HEK293 (cell line): ENCODE measurements at regions not wholly inside any gene's neighbourhood (a gene's known extent, or its start where the extent isn't known, plus 50 kb on each side); places are given as distances from the start of the nearest gene placed in this dataset.

Experiments
- CTCF ChIA-PET: fragments of 350-600 bp; formaldehyde crosslinking; extraction: SDS; loops from one replicate; lab custom pipeline; 2021; ENCODE audit warnings: antibody characterized with exemption; lab: Yijun Ruan, JAX
- POLR2A ChIA-PET: fragments of 300-600 bp; formaldehyde crosslinking; extraction: SDS; loops from one replicate; lab custom pipeline; 2020; ENCODE audit warnings: antibody characterized with exemption, inconsistent platforms; lab: Yijun Ruan, JAX
- H3K27ac ChIP-seq: fragments of 200-500 bp; sonication (Bioruptor generic); 2 replicates; pipeline ENCODE4 v1.5.1; 2014; ENCODE audit warnings: low read depth, low read length, control low read depth, inconsistent platforms; ENCODE audit errors: extremely low read depth
- H3K36me3 ChIP-seq, 2 experiments: fragments of 200-500 bp in 1 of 2; sonication (Bioruptor generic) in 1 of 2; 1 replicate in 1 of 2; 2 replicates in 1 of 2; pipeline ENCODE4 v1.5.1; 2014 to 2017; ENCODE audit warnings: inconsistent platforms in 2 of 2, low read length in 2 of 2; ENCODE audit not compliant: control insufficient read depth in 2 of 2, insufficient read depth in 1 of 2
- H3K4me1 ChIP-seq: fragments of 200-500 bp; sonication (Bioruptor generic); 2 replicates; pipeline ENCODE4 v1.5.1; 2014; ENCODE audit warnings: mild to moderate bottlenecking, low read length, inconsistent platforms; ENCODE audit not compliant: control insufficient read depth, insufficient read depth
- H3K4me3 ChIP-seq: 2 replicates; pipeline ENCODE4 v1.5.1; 2011; ENCODE audit warnings: low read depth, mild to moderate bottlenecking, control low read depth, low read length, moderate library complexity
- H3K9me3 ChIP-seq: fragments of 200-500 bp; sonication (Bioruptor generic); 2 replicates; pipeline ENCODE4 v1.5.1; 2014; ENCODE audit warnings: low read depth, low read length, inconsistent platforms; ENCODE audit not compliant: control insufficient read depth, insufficient read depth
- GLI2 ChIP-seq: fragments of 450-650 bp; formaldehyde crosslinking; IDR thresholded peaks from 2 replicates; pipeline ENCODE4; 2017; ENCODE audit warnings: missing biosample characterization, missing genetic modification characterization, low read depth, borderline replicate concordance
- GLIS2 ChIP-seq: fragments of 450-650 bp; formaldehyde crosslinking; IDR thresholded peaks from 2 replicates; pipeline ENCODE4 v1.5.1; 2016; ENCODE audit warnings: missing biosample characterization, missing genetic modification characterization
- HOXA7 ChIP-seq: sonication (generic); formaldehyde crosslinking; IDR thresholded peaks from 2 replicates; pipeline ENCODE4 v1.8.1; 2022; ENCODE audit warnings: missing genetic modification reagents, borderline replicate concordance
- KLF16 ChIP-seq: fragments of 450-650 bp; formaldehyde crosslinking; IDR thresholded peaks from 2 replicates; pipeline ENCODE4 v1.5.1; 2017; ENCODE audit warnings: missing biosample characterization, missing genetic modification characterization
- SALL2 ChIP-seq: fragments of 450-650 bp; formaldehyde crosslinking; IDR thresholded peaks from 2 replicates; pipeline ENCODE4 v1.5.0; 2017; ENCODE audit warnings: missing biosample characterization, mild to moderate bottlenecking, missing genetic modification characterization, borderline replicate concordance
- SCRT1 ChIP-seq: fragments of 450-650 bp; formaldehyde crosslinking; IDR thresholded peaks from 2 replicates; pipeline ENCODE4 v1.5.1; 2016; ENCODE audit warnings: missing biosample characterization, missing genetic modification characterization, borderline replicate concordance
- SCRT2 ChIP-seq: fragments of 450-650 bp; formaldehyde crosslinking; IDR thresholded peaks from 2 replicates; pipeline ENCODE4 v1.5.1; 2016; ENCODE audit warnings: missing biosample characterization, missing genetic modification characterization
- ZBTB20 ChIP-seq: fragments of 450-650 bp; formaldehyde crosslinking; IDR thresholded peaks from 2 replicates; pipeline ENCODE4 v1.5.1; 2016; ENCODE audit warnings: missing biosample characterization, missing genetic modification characterization
- ZBTB8A ChIP-seq: fragments of 450-650 bp; formaldehyde crosslinking; IDR thresholded peaks from 2 replicates; pipeline ENCODE4 v1.5.1; 2016; ENCODE audit warnings: missing biosample characterization, missing genetic modification characterization
- ZEB2 ChIP-seq: fragments of 450-650 bp; formaldehyde crosslinking; IDR thresholded peaks from 2 replicates; pipeline ENCODE4 v1.5.1; 2016; ENCODE audit warnings: missing biosample characterization, missing genetic modification characterization
- ZFP41 ChIP-seq: fragments of 450-650 bp; formaldehyde crosslinking; IDR thresholded peaks from 2 replicates; pipeline ENCODE4 v1.5.1; 2016; ENCODE audit warnings: missing biosample characterization, missing genetic modification characterization, borderline replicate concordance
- ZNF266 ChIP-seq: fragments of 450-650 bp; formaldehyde crosslinking; IDR thresholded peaks from 2 replicates; pipeline ENCODE4 v1.5.1; 2016; ENCODE audit warnings: missing biosample characterization, missing genetic modification characterization, low read depth
- ZNF274 ChIP-seq, 2 experiments: fragments of 200-500 bp in 1 of 2; fragments of 450-650 bp in 1 of 2; sonication (Bioruptor generic) in 1 of 2; formaldehyde crosslinking in 1 of 2; IDR thresholded peaks; 2 replicates each; pipeline versions ENCODE4 v1.5.1 to v1.6.1; 2014 to 2016; ENCODE audit warnings: borderline replicate concordance in 1 of 2, inconsistent platforms in 1 of 2, low read length in 1 of 2, missing biosample characterization in 1 of 2, missing genetic modification characterization in 1 of 2
- ZNF280C ChIP-seq: fragments of 450-650 bp; formaldehyde crosslinking; IDR thresholded peaks from 2 replicates; pipeline ENCODE4 v1.5.1; 2016; ENCODE audit warnings: missing biosample characterization, missing genetic modification characterization
- ZNF302 ChIP-seq: fragments of 450-650 bp; formaldehyde crosslinking; IDR thresholded peaks from 2 replicates; pipeline ENCODE4 v1.5.1; 2016; ENCODE audit warnings: missing biosample characterization, missing genetic modification characterization, low read depth
- ZNF350 ChIP-seq: fragments of 450-650 bp; formaldehyde crosslinking; IDR thresholded peaks from 2 replicates; pipeline ENCODE4 v1.5.0; 2017; ENCODE audit warnings: missing biosample characterization, mild to moderate bottlenecking, missing genetic modification characterization
- ZNF433 ChIP-seq: fragments of 450-650 bp; formaldehyde crosslinking; IDR thresholded peaks from 2 replicates; pipeline ENCODE4 v1.5.1; 2016; ENCODE audit warnings: missing biosample characterization, missing genetic modification characterization, low read depth
- ZNF549 ChIP-seq: fragments of 450-650 bp; IDR thresholded peaks from 2 replicates; pipeline ENCODE4 v1.5.1; 2018; ENCODE audit warnings: missing biosample characterization, missing genetic modification characterization, mild to moderate bottlenecking, inconsistent platforms, moderate library complexity
- ZNF558 ChIP-seq: fragments of 450-650 bp; formaldehyde crosslinking; IDR thresholded peaks from 2 replicates; pipeline ENCODE4 v1.5.1; 2016; ENCODE audit warnings: missing biosample characterization, missing genetic modification characterization
- TF ChIP-seq, protein P1 (sequence below): fragments of 450-650 bp; formaldehyde crosslinking; IDR thresholded peaks from 2 replicates; pipeline ENCODE4 v1.5.1; 2017; ENCODE audit warnings: missing biosample characterization, missing genetic modification characterization
- TF ChIP-seq, protein P2 (sequence below): fragments of 450-650 bp; formaldehyde crosslinking; IDR thresholded peaks from 2 replicates; pipeline ENCODE4 v1.5.1; 2017; ENCODE audit warnings: missing biosample characterization, missing genetic modification characterization
- TF ChIP-seq, protein P3 (sequence below): fragments of 450-650 bp; formaldehyde crosslinking; IDR thresholded peaks from 2 replicates; pipeline ENCODE4 v1.5.1; 2017; ENCODE audit warnings: missing biosample characterization, missing genetic modification characterization

DNA sequence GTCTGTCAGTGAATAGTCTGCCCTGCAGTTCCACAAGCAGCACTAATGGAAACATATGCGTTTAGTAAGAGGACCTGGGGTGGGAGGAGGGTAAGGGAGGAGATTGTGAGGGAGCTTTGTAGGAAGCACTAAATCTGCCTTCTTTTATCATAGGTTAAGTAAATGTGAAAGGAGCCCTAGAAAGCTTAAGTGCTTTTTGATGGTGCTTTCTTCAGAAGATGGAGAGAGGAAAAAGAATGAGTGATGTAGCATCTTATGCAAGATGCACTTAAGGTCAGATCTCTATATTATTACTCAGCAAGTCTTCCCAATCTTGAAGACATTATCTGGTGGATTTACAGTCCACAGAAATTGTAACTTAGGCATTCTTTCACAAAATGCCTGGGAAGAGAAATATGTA, 322.7 kb downstream of the PDHA2 start (continued):
- TF ChIP-seq, protein P1, sequence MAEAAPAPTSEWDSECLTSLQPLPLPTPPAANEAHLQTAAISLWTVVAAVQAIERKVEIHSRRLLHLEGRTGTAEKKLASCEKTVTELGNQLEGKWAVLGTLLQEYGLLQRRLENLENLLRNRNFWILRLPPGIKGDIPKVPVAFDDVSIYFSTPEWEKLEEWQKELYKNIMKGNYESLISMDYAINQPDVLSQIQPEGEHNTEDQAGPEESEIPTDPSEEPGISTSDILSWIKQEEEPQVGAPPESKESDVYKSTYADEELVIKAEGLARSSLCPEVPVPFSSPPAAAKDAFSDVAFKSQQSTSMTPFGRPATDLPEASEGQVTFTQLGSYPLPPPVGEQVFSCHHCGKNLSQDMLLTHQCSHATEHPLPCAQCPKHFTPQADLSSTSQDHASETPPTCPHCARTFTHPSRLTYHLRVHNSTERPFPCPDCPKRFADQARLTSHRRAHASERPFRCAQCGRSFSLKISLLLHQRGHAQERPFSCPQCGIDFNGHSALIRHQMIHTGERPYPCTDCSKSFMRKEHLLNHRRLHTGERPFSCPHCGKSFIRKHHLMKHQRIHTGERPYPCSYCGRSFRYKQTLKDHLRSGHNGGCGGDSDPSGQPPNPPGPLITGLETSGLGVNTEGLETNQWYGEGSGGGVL (tag by site-specific recombination) = no peak
- no peak for TF ChIP-seq SCRT2 (tag by site-specific recombination)
- TF ChIP-seq GLI2 (tag by site-specific recombination) = no peak
- TF ChIP-seq, all 188 proteins: peak for 0

DNA sequence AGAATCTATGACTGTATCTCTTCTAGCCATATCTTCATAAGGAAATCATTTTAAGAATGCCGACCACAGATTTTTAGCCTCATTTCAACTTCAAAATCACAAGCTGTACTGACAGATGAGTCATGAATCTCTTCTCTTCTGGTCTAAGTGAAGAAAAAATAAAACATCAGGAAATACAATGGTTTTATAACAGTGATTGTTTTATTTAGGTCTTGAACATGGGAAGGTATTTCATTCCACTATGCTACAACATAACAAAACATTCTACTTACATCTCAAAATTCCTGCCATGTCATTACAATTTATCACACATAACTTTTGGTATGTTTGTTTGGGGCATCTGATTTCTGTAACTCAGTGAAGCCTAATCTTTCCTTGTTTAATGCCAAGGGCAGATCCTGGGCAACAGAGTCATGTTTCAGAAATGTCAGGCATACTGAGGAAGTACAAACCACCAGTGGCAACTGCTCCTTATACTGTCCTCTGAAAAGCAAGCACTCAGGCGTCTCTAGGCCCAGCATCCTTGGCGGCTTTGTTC, 325.0 kb downstream of the PDHA2 start:
- Histone ChIP-seq H3K9me3 (no peaks in the 10 kb centered on the region), H3K4me1 (no peaks in the 10 kb centered on the region), H3K27ac (no peak overlapping the region), H3K4me3 (no peak overlapping the region), H3K36me3 (no peaks in the 10 kb centered on the region)
- TF ChIP-seq ZNF280C (no peak), ZBTB8A (tag by site-specific recombination) (no peak), ZEB2 (no peak)
- ChIA-PET CTCF (no interaction called here), POLR2A (no interaction called here)

DNA sequence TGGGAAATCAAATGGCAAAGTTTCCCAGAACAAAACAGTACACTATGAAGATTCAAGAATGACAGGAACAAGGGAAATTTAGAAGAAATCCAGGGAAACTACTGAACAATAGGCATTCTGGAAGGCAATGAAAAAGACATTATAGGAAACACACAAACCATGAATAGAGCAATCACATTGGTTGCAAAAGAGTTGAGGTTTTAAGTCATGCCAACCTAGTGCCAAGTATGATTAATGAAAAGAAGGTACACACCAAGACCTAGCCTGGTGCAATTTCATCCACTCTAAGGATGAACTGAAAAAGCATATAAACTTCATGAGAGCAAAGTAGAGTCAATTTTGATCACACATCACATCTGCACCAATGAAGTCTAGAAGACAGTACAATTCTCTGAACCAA, 326.9 kb downstream of the PDHA2 start:
- POLR2A ChIA-PET = no interaction called here
- H3K4me1 ChIP-seq = no peaks in the 10 kb centered on the region
- TF ChIP-seq SCRT2 (tag by site-specific recombination) (no peak), HOXA7 (CRISPR knock-in tag) (no peak), KLF16 (tag by site-specific recombination) (no peak), ZNF549 (tag by site-specific recombination) (no peak), ZFP41 (tag by site-specific recombination) (no peak), SALL2 (no peak), ZNF433 (tag by site-specific recombination) (no peak), ZNF558 (tag by site-specific recombination) (no peak), ZNF350 (no peak), ZNF266 (tag by site-specific recombination) (no peak), GLIS2 (tag by site-specific recombination) (no peak), ZBTB20 (tag by site-specific recombination) (no peak), ZNF274 (IDR thresholded peaks at IDR 0.05; ENCODE audit: low read length) (no peak), ZNF274 (tag by site-specific recombination; IDR thresholded peaks at IDR 0.05; ENCODE audit: borderline replicate concordance) (no peak), SCRT1 (tag by site-specific recombination) (no peak), ZNF302 (no peak)
- TF ChIP-seq, protein P2, sequence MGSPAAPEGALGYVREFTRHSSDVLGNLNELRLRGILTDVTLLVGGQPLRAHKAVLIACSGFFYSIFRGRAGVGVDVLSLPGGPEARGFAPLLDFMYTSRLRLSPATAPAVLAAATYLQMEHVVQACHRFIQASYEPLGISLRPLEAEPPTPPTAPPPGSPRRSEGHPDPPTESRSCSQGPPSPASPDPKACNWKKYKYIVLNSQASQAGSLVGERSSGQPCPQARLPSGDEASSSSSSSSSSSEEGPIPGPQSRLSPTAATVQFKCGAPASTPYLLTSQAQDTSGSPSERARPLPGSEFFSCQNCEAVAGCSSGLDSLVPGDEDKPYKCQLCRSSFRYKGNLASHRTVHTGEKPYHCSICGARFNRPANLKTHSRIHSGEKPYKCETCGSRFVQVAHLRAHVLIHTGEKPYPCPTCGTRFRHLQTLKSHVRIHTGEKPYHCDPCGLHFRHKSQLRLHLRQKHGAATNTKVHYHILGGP (tag by site-specific recombination) = no peak
- TF ChIP-seq, protein P3, sequence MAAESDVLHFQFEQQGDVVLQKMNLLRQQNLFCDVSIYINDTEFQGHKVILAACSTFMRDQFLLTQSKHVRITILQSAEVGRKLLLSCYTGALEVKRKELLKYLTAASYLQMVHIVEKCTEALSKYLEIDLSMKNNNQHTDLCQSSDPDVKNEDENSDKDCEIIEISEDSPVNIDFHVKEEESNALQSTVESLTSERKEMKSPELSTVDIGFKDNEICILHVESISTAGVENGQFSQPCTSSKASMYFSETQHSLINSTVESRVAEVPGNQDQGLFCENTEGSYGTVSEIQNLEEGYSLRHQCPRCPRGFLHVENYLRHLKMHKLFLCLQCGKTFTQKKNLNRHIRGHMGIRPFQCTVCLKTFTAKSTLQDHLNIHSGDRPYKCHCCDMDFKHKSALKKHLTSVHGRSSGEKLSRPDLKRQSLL = no peak
- TF ChIP-seq, all 188 proteins: peak for 0
- Histone ChIP-seq H3K9me3 (no peaks in the 10 kb centered on the region), H3K4me3 (no peak overlapping the region), H3K27ac (no peak overlapping the region), H3K36me3 (no peaks in the 10 kb centered on the region)
- CTCF ChIA-PET = no interaction called here
